ENCODE measurements at regions not wholly inside any gene's neighbourhood (a gene's known extent, or its start where the extent isn't known, plus 50 kb on each side); places are given as distances from the start of the nearest gene placed in this dataset.

DNA sequence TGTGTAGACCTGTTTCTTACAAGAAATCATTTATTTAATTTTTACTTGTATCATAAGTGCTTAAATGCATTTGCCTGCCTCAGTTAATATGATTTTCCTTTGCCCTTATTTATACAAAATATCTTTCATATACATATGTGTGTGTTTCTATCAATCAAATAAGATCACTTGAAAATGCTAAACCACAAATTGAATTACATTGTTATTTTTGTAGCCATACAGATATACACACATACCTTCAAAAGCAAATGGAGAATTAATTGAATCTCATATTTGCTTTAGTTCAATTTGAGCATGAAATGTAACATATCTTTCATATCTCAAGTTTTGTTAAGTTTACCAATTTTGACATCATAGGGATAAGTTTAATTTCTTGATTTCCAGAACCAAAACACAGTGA is 755.8 kb upstream of the PIK3C3 start:
- TF ChIP-seq, protein P1, sequence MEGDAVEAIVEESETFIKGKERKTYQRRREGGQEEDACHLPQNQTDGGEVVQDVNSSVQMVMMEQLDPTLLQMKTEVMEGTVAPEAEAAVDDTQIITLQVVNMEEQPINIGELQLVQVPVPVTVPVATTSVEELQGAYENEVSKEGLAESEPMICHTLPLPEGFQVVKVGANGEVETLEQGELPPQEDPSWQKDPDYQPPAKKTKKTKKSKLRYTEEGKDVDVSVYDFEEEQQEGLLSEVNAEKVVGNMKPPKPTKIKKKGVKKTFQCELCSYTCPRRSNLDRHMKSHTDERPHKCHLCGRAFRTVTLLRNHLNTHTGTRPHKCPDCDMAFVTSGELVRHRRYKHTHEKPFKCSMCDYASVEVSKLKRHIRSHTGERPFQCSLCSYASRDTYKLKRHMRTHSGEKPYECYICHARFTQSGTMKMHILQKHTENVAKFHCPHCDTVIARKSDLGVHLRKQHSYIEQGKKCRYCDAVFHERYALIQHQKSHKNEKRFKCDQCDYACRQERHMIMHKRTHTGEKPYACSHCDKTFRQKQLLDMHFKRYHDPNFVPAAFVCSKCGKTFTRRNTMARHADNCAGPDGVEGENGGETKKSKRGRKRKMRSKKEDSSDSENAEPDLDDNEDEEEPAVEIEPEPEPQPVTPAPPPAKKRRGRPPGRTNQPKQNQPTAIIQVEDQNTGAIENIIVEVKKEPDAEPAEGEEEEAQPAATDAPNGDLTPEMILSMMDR (IDR thresholded peaks at IDR 0.05; ENCODE audit: insufficient read depth, low read length, poor library complexity, severe bottlenecking) = no peak
- no peak for TF ChIP-seq EZH2phosphoT487 (conservative IDR thresholded peaks at IDR 0.05; ENCODE audit: low read length)
- Histone ChIP-seq H3K9me2 (replicated peaks; ENCODE audit: insufficient read depth, low read length) (no peaks in the 10 kb centered on the region), H4K20me1 (ENCODE audit: low read depth, low read length) (no peaks in the 10 kb centered on the region), H2AFZ (ENCODE audit: low read depth, low read length, severe bottlenecking) (no peak overlapping the region), H3K27me3 (ENCODE audit: low read length) (no peaks in the 10 kb centered on the region), H3K79me2 (ENCODE audit: insufficient read depth, low read length) (no peaks in the 10 kb centered on the region), H3K36me3 (ENCODE audit: low read length) (no peaks in the 10 kb centered on the region), H3F3A (ENCODE audit: insufficient read depth) (no peaks in the 10 kb centered on the region), H3K4me3 (ENCODE audit: insufficient read depth, low read length, poor library complexity, severe bottlenecking) (no peak overlapping the region), H3K27ac (ENCODE audit: low read depth, low read length) (no peak overlapping the region), H3K9ac (ENCODE audit: low read length) (no peak overlapping the region), H3K9me3 (ENCODE audit: insufficient read depth, low read length) (0 out of 2 replicates have a peak, but pooled peaks cover 4% of the 10 kb centered on the region), H3K4me2 (ENCODE audit: low read depth, low read length, poor library complexity, severe bottlenecking) (no peak overlapping the region)

DNA sequence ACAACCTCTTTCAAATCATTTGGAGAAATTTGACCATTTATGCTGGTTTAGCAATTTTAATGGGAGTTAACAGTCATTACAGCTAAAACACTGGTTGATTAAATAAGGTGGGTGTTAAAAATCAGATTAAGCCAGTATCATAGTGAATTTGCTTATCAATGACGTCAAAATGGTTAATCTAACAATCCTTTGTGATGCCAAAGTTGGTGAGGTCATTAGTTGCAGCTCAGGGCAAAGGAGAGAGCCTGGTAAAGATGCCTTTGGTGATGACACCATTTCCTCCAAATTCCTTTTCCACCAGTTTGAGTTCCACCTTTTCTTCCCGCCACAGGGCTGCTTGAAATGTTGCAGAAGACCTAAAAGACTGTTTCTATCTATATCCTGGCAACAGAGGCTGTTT is 757.1 kb upstream of the PIK3C3 start:
- H3K27me3 ChIP-seq (ENCODE audit: low read length) = no peaks in the 10 kb centered on the region
- H3K9me2 ChIP-seq (replicated peaks; ENCODE audit: insufficient read depth, low read length) = no peaks in the 10 kb centered on the region
- no peaks in the 10 kb centered on the region for H3K79me2 ChIP-seq (ENCODE audit: insufficient read depth, low read length)
- H2AFZ ChIP-seq (ENCODE audit: low read depth, low read length, severe bottlenecking) = no peak overlapping the region
- no peak overlapping the region for H3K4me3 ChIP-seq (ENCODE audit: insufficient read depth, low read length, poor library complexity, severe bottlenecking)
- no peaks in the 10 kb centered on the region for H3K36me3 ChIP-seq (ENCODE audit: low read length)
- no peak overlapping the region for H3K27ac ChIP-seq (ENCODE audit: low read depth, low read length)
- H3K9me3 ChIP-seq (ENCODE audit: insufficient read depth, low read length) = 0 out of 2 replicates have a peak, but pooled peaks cover 4% of the 10 kb centered on the region
- H3K9ac ChIP-seq (ENCODE audit: low read length) = no peak overlapping the region
- no peak for TF ChIP-seq EZH2phosphoT487 (conservative IDR thresholded peaks at IDR 0.05; ENCODE audit: low read length)
- TF ChIP-seq, protein P1 (IDR thresholded peaks at IDR 0.05; ENCODE audit: insufficient read depth, low read length, poor library complexity, severe bottlenecking) = no peak
- H3K4me2 ChIP-seq (ENCODE audit: low read depth, low read length, poor library complexity, severe bottlenecking) = no peak overlapping the region
- no peaks in the 10 kb centered on the region for H3F3A ChIP-seq (ENCODE audit: insufficient read depth)
- H4K20me1 ChIP-seq (ENCODE audit: low read depth, low read length) = no peaks in the 10 kb centered on the region

DNA sequence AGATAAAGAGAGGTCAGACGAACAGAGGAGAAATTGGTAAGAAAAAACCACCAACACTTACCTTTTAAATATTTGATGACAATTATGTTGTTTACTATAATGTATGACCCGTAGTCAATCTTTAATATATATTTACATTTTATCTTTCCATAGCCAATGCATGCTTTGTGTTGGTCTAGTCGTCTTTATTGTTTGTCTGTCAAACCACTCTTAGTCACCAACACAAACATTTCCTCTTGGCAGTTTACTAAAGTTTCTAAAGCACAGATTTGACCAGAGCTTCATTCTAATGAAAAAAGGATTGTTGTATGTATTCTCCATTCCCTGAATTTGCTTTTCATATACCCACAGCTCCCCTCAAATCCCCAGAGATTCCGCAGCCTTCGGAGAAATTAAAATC is 784.7 kb upstream of the PIK3C3 start:
- no peaks in the 10 kb centered on the region for H3K9me2 ChIP-seq (replicated peaks; ENCODE audit: insufficient read depth, low read length)
- no peak overlapping the region for H3K4me3 ChIP-seq (ENCODE audit: insufficient read depth, low read length, poor library complexity, severe bottlenecking)
- H2AFZ ChIP-seq (ENCODE audit: low read depth, low read length, severe bottlenecking) = no peak overlapping the region
- H3K9ac ChIP-seq (ENCODE audit: low read length) = no peak overlapping the region
- no peak overlapping the region for H3K27ac ChIP-seq (ENCODE audit: low read depth, low read length)
- H3K79me2 ChIP-seq (ENCODE audit: insufficient read depth, low read length) = no peaks in the 10 kb centered on the region
- no peaks in the 10 kb centered on the region for H3F3A ChIP-seq (ENCODE audit: insufficient read depth)
- no peaks in the 10 kb centered on the region for H4K20me1 ChIP-seq (ENCODE audit: low read depth, low read length)
- no peaks in the 10 kb centered on the region for H3K9me3 ChIP-seq (ENCODE audit: insufficient read depth, low read length)
- no peaks in the 10 kb centered on the region for H3K36me3 ChIP-seq (ENCODE audit: low read length)
- TF ChIP-seq, protein P1 (IDR thresholded peaks at IDR 0.05; ENCODE audit: insufficient read depth, low read length, poor library complexity, severe bottlenecking) = no peak
- no peak for TF ChIP-seq EZH2phosphoT487 (conservative IDR thresholded peaks at IDR 0.05; ENCODE audit: low read length)
- H3K27me3 ChIP-seq (ENCODE audit: low read length) = no peaks in the 10 kb centered on the region
- H3K4me2 ChIP-seq (ENCODE audit: low read depth, low read length, poor library complexity, severe bottlenecking) = no peak overlapping the region

Measured in SU-DHL-6 (cell line).